Neuron (in vitro differentiated cells): ENCODE measurements at regions not wholly inside any gene's neighbourhood (a gene's known extent, or its start where the extent isn't known, plus 50 kb on each side); places are given as distances from the start of the nearest gene placed in this dataset.
"Not testable (repeated sequence)": the region's sequence is repeated elsewhere in the genome, so short reads cannot be mapped to it uniquely, and the experiment has no call there.

Experiments used
- H2AFZ ChIP-seq: one replicate; pipeline ENCODE4 v1.6.1; 2013; ENCODE audit warnings: low read depth, mild to moderate bottlenecking, inconsistent platforms, low read length, moderate library complexity
- H3K27me3 ChIP-seq: one replicate; pipeline ENCODE4 v1.6.1; 2013; ENCODE audit warnings: low read length; ENCODE audit not compliant: insufficient read depth
- H3K36me3 ChIP-seq: one replicate; pipeline ENCODE4 v1.6.1; 2013; ENCODE audit warnings: low read length; ENCODE audit not compliant: insufficient read depth
- H3K4me1 ChIP-seq: one replicate; pipeline ENCODE4 v1.6.1; 2013; ENCODE audit warnings: low read length; ENCODE audit not compliant: insufficient read depth
- H3K4me3 ChIP-seq: 2 replicates; pipeline ENCODE4 v1.5.1; 2013; ENCODE audit warnings: mild to moderate bottlenecking, low read length, moderate library complexity
- H3K9me3 ChIP-seq: one replicate; pipeline ENCODE4 v1.6.1; 2013; ENCODE audit warnings: low read length

GRCh38 chr5:96483878-96484277, 50.8 kb upstream of the PCSK1 start:
- Histone ChIP-seq H2AFZ (no peak overlapping the region), H3K9me3 (no peaks in the 10 kb centered on the region), H3K4me3 (no peak overlapping the region), H3K4me1 (no peaks in the 10 kb centered on the region), H3K36me3 (no peaks in the 10 kb centered on the region), H3K27me3 (peaks cover 4% of the 10 kb centered on the region)

GRCh38 chr5:96487859-96488258, 54.8 kb upstream of the PCSK1 start:
- Histone ChIP-seq H3K27me3 (peaks cover 4% of the 10 kb centered on the region), H3K4me3 (no peak overlapping the region), H3K9me3 (no peaks in the 10 kb centered on the region), H2AFZ (no peak overlapping the region), H3K4me1 (no peaks in the 10 kb centered on the region), H3K36me3 (no peaks in the 10 kb centered on the region)

- Histone ChIP-seq H3K4me3 (no peak overlapping the region), H3K4me1 (no peaks in the 10 kb centered on the region), H3K36me3 (no peaks in the 10 kb centered on the region), H3K27me3 (peaks cover 4% of the 10 kb centered on the region), H3K9me3 (no peaks in the 10 kb centered on the region), H2AFZ (no peak overlapping the region)
These were observed 56.5 kb upstream of the PCSK1 start for GRCh38 chr5:96489532-96489931.

- no peaks in the 10 kb centered on the region for H3K9me3 ChIP-seq
- H3K4me1 ChIP-seq = no peaks in the 10 kb centered on the region
- H3K36me3 ChIP-seq = no peaks in the 10 kb centered on the region
- no peak overlapping the region for H2AFZ ChIP-seq
- no peaks in the 10 kb centered on the region for H3K27me3 ChIP-seq
- no peak overlapping the region for H3K4me3 ChIP-seq
These were observed 59.5 kb upstream of the PCSK1 start for GRCh38 chr5:96492459-96493047.

GRCh38 chr5:96493219-96493790, 60.3 kb upstream of the PCSK1 start:
- H3K4me1 ChIP-seq = no peaks in the 10 kb centered on the region
- no peaks in the 10 kb centered on the region for H3K9me3 ChIP-seq
- no peaks in the 10 kb centered on the region for H3K27me3 ChIP-seq
- no peak overlapping the region for H2AFZ ChIP-seq
- no peaks in the 10 kb centered on the region for H3K36me3 ChIP-seq
- H3K4me3 ChIP-seq = no peak overlapping the region

- H3K27me3 ChIP-seq, H3K4me1 ChIP-seq, H2AFZ ChIP-seq, H3K9me3 ChIP-seq, H3K36me3 ChIP-seq, H3K4me3 ChIP-seq: not testable (repeated sequence)
These were observed 62.4 kb upstream of the PCSK1 start for GRCh38 chr5:96495412-96495811.

- H3K4me3 ChIP-seq = not testable (repeated sequence)
These were observed 64.0 kb upstream of the PCSK1 start for GRCh38 chr5:96497027-96497426.

GRCh38 chr5:96499753-96500345, 66.8 kb upstream of the PCSK1 start:
- Histone ChIP-seq H3K4me1 (peaks cover 17% of the 10 kb centered on the region), H3K36me3 (no peaks in the 10 kb centered on the region), H3K27me3 (no peaks in the 10 kb centered on the region), H2AFZ (no peak overlapping the region), H3K9me3 (no peaks in the 10 kb centered on the region), H3K4me3 (no peak overlapping the region)

More at GRCh38 chr5:96497027-96497426, 64.0 kb upstream of the PCSK1 start:
- not testable (repeated sequence) for H3K27me3 ChIP-seq, H3K9me3 ChIP-seq, H3K36me3 ChIP-seq, H2AFZ ChIP-seq, H3K4me1 ChIP-seq

- Histone ChIP-seq H3K27me3 (no peaks in the 10 kb centered on the region), H3K9me3 (no peaks in the 10 kb centered on the region), H3K36me3 (no peaks in the 10 kb centered on the region), H3K4me3 (no peak overlapping the region), H3K4me1 (peaks cover 17% of the 10 kb centered on the region), H2AFZ (no peak overlapping the region)
These were observed 69.1 kb upstream of the PCSK1 start for GRCh38 chr5:96501991-96502646.

GRCh38 chr5:96503501-96504236, 70.6 kb upstream of the PCSK1 start:
- no peaks in the 10 kb centered on the region for H3K27me3 ChIP-seq
- H2AFZ ChIP-seq = peak overlapping the region; percentile 17
- no peaks in the 10 kb centered on the region for H3K36me3 ChIP-seq
- H3K9me3 ChIP-seq = no peaks in the 10 kb centered on the region
- H3K4me1 ChIP-seq = peaks cover 17% of the 10 kb centered on the region
- H3K4me3 ChIP-seq = peak overlapping the region; percentile 9

GRCh38 chr5:96506376-96506775, 73.3 kb upstream of the PCSK1 start:
- no peaks in the 10 kb centered on the region for H3K9me3 ChIP-seq
- no peaks in the 10 kb centered on the region for H3K27me3 ChIP-seq
- no peak overlapping the region for H3K4me3 ChIP-seq
- H2AFZ ChIP-seq = no peak overlapping the region
- no peaks in the 10 kb centered on the region for H3K36me3 ChIP-seq
- H3K4me1 ChIP-seq = peaks cover 17% of the 10 kb centered on the region

GRCh38 chr5:96506866-96507527, 73.9 kb upstream of the PCSK1 start:
- H3K4me3 ChIP-seq = no peak overlapping the region
- no peaks in the 10 kb centered on the region for H3K36me3 ChIP-seq
- H3K27me3 ChIP-seq = no peaks in the 10 kb centered on the region
- H3K4me1 ChIP-seq = peaks cover 17% of the 10 kb centered on the region
- no peak overlapping the region for H2AFZ ChIP-seq
- no peaks in the 10 kb centered on the region for H3K9me3 ChIP-seq
